Activated CD4-positive, alpha-beta T cell treated with anti-CD3 and anti-CD28 coated beads for 48 hours (primary cell): ENCODE measurements at regions not wholly inside any gene's neighbourhood (a gene's known extent, or its start where the extent isn't known, plus 50 kb on each side); places are given as distances from the start of the nearest gene placed in this dataset.

ENCODE experiments used
- DNase-seq: peaks from one replicate; pipeline ENCODE4 v3.0.0-alpha.2; 2020

GRCh38 chr4:26106776-26107175 is 192.8 kb downstream of the SMIM20 start:
- DNase-seq: no peak

GRCh38 chr4:26108054-26108453 is 194.0 kb downstream of the SMIM20 start:
- no peak for DNase-seq

GRCh38 chr4:26110493-26110892 is 196.5 kb downstream of the SMIM20 start:
- DNase-seq: no peak

DNA sequence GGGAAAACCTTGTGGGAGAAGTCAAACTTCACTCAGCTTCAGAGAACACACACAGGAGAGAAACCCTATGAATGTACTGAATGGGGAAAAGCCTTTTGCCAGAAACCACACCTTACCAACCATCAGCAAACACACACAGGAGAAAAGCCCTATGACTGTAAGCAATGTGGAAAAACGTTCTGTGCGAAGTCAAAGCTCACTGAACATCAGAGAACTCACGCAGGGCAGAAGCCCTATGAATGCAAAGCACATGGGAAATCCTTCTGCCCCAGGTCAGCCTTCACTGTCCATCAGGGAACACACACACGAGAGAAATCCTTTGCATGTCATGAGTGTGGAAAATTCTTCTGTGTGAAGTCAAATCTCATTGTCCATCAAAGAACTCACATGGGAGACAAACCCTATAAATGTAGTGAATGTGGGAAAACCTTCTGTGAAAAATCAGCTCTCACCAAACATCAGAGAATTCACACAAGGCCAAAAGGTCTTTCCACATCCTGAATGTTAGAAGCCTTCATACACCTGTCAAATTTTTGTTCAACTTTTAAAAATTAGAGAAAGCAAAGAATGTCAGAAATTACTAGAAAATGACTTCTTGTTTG is 199.4 kb downstream of the SMIM20 start:
- no peak for DNase-seq

DNA sequence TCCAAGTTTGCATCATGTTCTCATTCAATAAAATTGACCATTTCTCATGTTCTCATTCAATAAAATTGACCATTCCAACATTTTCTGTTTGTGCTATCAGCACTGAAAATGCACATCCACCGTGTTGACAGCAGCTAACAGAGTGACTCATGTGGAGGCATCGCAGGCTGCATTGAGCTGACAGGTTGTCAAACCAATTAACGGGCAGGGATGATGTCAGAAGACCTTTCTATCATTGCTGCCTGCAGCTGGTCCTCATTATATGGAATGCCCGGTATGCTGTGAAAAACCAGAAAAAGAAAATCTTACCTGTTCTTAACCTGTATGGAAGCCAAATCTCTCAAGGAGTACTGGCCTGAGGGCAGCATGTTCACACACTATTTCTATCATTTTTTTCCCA is 202.0 kb downstream of the SMIM20 start:
- DNase-seq: no peak

GRCh38 chr4:26120098-26120825 is 200.6 kb upstream of the RBPJ start:
- no peak for DNase-seq

GRCh38 chr4:26122690-26123089 is 198.1 kb upstream of the RBPJ start:
- DNase-seq: no peak

GRCh38 chr4:26124753-26125321 is 196.0 kb upstream of the RBPJ start:
- DNase-seq: no peak

DNA sequence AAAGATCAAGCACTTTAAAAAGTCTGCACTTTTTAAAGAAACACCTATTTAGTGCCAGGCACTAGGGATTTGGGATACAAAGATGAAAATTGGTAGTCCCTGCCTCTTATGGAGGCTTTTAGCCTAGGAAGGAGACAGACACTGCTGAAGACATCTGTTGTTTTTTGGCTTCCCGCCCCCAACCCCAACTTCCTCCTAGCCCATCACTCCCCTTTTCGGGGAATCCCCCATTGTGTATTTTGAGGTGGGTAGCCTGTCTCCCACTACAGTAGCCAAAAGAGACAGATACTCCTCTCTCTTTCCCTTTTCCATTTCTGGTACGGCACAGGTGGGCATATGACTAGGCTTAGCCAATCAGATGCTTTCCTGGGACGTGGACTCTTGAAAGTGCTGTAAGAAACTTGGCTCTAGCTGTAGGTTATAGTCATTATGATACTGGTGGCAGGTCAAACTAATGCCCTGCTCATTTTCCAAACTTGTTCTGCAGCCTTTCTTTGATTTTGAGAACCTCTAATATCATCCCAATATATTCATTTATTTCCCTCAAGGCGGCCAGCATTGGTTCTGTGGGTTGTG is 194.6 kb upstream of the RBPJ start:
- no peak for DNase-seq

- no peak for DNase-seq
These were observed 193.8 kb upstream of the RBPJ start for GRCh38 chr4:26126994-26127393.

- DNase-seq: no peak
These were observed 192.9 kb upstream of the RBPJ start for GRCh38 chr4:26127851-26128337.

DNA sequence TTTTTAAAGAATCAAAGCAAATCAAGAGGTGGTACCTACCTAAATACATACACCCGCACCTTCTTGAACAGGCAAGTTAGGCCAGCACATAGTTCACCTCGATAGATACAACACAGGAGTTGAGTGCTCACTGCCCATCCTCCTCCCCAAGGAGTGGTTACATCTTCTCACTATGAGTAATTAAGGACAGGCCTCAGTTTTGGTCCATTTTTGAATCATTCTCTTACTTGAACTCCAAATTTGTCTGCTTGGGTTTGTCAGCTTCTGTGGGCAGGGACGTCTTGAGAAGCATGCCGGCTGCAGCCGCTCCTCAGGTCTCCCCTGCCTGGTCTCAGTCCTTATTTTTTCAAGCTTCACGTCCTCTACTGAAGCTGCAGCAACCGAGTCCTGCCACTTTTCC is 190.6 kb upstream of the RBPJ start:
- DNase-seq: peak; percentile 46

- DNase-seq: no peak
These were observed 189.9 kb upstream of the RBPJ start for GRCh38 chr4:26130841-26131432.

GRCh38 chr4:26131711-26132110 is 189.1 kb upstream of the RBPJ start:
- DNase-seq: no peak

GRCh38 chr4:26132858-26133257 is 188.0 kb upstream of the RBPJ start:
- DNase-seq: no peak

GRCh38 chr4:26133840-26134239 is 187.0 kb upstream of the RBPJ start:
- DNase-seq: no peak

DNA sequence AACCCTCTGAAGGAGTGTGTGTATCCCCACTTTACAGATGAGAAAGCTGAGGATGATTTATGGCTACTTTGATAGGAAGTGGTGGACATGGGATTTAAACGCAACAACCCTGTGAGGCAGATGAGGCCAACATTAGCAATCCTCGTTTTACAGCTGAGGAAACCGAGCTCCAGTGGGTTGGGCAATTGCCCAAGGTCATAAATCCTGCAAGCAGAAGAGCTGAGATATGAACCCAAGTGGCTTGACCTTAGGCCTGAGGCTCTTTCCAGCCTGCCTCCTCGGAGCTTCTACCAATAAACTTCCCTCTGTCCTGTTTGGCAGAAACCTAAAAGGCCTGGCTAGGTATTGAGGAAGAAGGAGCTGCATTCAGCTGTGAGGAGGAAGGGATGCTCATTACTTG is 185.5 kb upstream of the RBPJ start:
- DNase-seq: no peak

DNA sequence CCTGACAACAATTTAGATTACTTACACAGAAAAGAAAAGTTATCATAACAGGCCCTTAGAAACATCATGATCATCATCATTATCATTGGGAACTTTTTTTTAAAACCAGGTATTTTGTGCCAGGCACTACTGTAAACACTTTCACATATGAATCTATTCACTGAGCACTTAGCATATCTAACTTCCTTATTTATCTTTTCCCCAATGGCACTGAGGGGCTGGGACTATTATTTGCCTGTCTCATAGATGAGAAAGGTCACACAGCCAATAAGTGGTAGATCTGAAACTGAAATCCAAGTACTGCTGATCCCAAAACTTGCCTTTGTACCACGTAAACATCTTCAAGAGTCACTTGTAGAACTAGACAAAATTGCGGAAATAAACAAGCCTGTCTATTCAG is 184.2 kb upstream of the RBPJ start:
- DNase-seq: no peak

DNA sequence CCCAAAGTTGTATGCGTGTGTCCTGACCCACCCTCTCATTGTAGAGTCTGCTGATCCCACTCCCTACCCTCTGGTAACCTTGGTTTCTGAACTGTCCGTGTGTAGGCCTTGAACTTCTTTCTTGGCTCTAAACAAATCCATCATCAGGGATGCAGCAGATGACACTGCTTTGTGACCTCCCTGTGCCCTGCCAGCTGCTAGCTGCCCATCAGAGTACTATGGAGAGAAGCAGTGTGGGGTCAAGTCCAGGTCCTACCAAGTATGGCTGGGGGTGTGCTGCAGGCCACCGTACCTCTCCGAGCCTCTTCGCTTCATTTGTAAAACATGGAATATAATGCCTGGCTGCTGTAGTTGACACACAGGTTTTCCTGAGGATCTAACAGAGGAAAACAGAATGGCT is 183.5 kb upstream of the RBPJ start:
- no peak for DNase-seq

GRCh38 chr4:26139310-26139924 is 181.4 kb upstream of the RBPJ start:
- peak; percentile 44 for DNase-seq

DNA sequence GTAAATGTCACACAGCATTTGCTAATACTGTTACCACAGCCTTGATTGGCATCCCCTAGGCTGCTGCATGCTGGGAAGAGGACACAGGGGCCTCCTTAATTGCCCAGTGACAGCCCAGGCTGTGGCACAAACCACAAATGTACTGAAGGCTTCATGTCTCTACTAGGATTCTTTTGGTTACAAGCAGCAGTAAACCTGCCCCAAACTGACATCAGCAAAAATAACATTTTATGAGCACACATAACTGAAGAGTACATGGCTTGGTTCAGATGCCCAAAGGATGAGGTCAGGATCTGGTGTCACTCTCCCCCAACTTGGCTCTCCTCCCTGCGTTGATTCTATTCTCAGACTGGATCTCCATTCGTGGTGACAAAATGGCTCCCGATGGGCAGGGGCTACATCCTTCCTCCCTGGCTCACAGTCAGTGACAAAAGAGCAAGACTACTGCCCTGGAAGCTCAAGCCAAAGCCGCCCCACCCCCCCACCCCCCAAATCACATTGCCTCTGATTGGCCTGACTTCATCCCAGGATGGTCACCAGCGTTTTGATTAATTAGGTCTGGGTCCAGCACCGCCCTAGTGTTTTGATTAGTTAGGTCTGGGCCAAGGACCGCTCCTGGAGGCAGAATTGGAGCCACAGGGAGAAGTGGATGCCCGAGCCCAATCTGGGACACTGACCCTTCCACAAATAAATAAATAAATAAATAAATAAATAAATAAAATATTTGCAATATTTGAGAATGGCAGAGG is 180.5 kb upstream of the RBPJ start:
- DNase-seq: no peak

GRCh38 chr4:26141051-26141721 is 179.6 kb upstream of the RBPJ start:
- DNase-seq: no peak
